HL-60 (cell line): ENCODE measurements at regions not wholly inside any gene's neighbourhood (a gene's known extent, or its start where the extent isn't known, plus 50 kb on each side); places are given as distances from the start of the nearest gene placed in this dataset.

Source experiments
- CTCF ChIP-seq: IDR thresholded peaks from one replicate; pipeline ENCODE4 v1.5.1; 2011; ENCODE audit warnings: low read length, control low read depth, inconsistent platforms; ENCODE audit not compliant: insufficient read depth
- POLR2AphosphoS5 ChIP-seq: IDR thresholded peaks from 2 replicates; pipeline ENCODE4 v1.6.1; 2012; ENCODE audit warnings: low read depth
- SPI1 ChIP-seq: IDR thresholded peaks from 2 replicates; pipeline ENCODE4 v1.6.1; 2012; ENCODE audit warnings: low read depth, mild to moderate bottlenecking, borderline replicate concordance

GRCh38 chr10:71125749-71126107 is 86.6 kb upstream of the UNC5B start:
- TF ChIP-seq CTCF (no peak), POLR2AphosphoS5 (no peak), SPI1 (no peak)
